PFSK-1 (cell line): ENCODE measurements at regions not wholly inside any gene's neighbourhood (a gene's known extent, or its start where the extent isn't known, plus 50 kb on each side); places are given as distances from the start of the nearest gene placed in this dataset.

ENCODE experiments used
- FOXP2 ChIP-seq: optimal IDR thresholded peaks from 2 replicates; pipeline ENCODE3; 2011; ENCODE audit warnings: borderline replicate concordance, control low read depth, inconsistent platforms; ENCODE audit not compliant: insufficient read depth; ENCODE audit errors: extremely low read length, extremely low read depth
- POLR2AphosphoS5 ChIP-seq: IDR thresholded peaks from 2 replicates; pipeline ENCODE4 v1.6.1; 2012; ENCODE audit warnings: low read depth, mild to moderate bottlenecking, control low read depth, low read length, moderate library complexity
- SIN3A ChIP-seq: IDR thresholded peaks from 2 replicates; pipeline ENCODE4 v1.6.1; 2012; ENCODE audit warnings: mild to moderate bottlenecking, low read length, moderate library complexity, borderline replicate concordance; ENCODE audit not compliant: insufficient read depth
- TAF1 ChIP-seq: IDR thresholded peaks from 2 replicates; pipeline ENCODE4 v1.6.1; 2012; ENCODE audit warnings: low read length, control low read depth, borderline replicate concordance; ENCODE audit not compliant: insufficient read depth
- TF ChIP-seq, protein P1 (sequence below), 2 experiments: IDR thresholded peaks; 2 replicates each; pipeline versions ENCODE4 v1.6.1 to v1.8.0; 2011 to 2012; ENCODE audit warnings: low read depth in 2 of 2, low read length in 2 of 2, control low read depth in 1 of 2, inconsistent platforms in 1 of 2, mild to moderate bottlenecking in 1 of 2, moderate library complexity in 1 of 2; ENCODE audit not compliant: insufficient read depth in 1 of 2

DNA sequence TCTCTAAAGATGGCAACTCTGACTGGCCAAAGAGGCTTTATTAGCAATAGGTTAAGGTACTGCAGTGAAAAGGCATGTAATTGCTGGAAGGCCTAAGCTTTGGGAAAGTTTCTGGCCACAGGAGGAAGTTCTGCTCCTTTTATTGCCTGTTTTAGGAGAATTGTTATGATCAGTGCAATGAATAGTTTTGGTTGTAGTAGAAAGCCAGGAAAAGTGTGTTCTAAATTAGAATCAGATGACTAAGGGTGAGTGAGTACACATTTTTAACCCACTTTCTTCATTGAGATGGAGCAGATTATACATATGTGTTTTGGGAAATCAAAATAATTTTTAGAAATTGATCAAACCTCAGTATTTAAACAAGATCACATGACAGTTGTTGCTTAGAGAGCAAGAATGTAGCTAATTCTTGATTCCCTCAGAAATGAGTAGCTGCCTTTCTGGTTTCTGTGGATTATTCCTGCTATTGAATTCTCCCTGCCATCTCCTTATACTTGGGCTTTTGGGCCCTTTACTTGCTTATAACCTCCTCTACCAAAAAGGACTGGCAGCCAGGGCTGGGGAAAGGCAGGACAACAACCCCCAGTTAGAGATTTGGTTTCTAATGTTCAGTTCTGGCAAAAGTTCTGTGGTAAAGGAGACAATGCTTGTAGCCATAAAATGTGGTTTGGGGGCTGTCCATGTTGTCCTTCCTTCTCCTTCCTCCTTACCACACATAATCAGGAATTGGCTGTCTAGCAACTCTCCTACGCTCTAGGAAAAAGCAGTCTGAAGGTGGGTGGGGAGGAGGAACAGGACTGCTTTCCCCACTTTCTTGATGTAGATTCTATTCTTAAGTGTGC is 217.1 kb downstream of the SLC38A4 start:
- no peak for TF ChIP-seq TAF1
- no peak for TF ChIP-seq SIN3A
- TF ChIP-seq, protein P1, sequence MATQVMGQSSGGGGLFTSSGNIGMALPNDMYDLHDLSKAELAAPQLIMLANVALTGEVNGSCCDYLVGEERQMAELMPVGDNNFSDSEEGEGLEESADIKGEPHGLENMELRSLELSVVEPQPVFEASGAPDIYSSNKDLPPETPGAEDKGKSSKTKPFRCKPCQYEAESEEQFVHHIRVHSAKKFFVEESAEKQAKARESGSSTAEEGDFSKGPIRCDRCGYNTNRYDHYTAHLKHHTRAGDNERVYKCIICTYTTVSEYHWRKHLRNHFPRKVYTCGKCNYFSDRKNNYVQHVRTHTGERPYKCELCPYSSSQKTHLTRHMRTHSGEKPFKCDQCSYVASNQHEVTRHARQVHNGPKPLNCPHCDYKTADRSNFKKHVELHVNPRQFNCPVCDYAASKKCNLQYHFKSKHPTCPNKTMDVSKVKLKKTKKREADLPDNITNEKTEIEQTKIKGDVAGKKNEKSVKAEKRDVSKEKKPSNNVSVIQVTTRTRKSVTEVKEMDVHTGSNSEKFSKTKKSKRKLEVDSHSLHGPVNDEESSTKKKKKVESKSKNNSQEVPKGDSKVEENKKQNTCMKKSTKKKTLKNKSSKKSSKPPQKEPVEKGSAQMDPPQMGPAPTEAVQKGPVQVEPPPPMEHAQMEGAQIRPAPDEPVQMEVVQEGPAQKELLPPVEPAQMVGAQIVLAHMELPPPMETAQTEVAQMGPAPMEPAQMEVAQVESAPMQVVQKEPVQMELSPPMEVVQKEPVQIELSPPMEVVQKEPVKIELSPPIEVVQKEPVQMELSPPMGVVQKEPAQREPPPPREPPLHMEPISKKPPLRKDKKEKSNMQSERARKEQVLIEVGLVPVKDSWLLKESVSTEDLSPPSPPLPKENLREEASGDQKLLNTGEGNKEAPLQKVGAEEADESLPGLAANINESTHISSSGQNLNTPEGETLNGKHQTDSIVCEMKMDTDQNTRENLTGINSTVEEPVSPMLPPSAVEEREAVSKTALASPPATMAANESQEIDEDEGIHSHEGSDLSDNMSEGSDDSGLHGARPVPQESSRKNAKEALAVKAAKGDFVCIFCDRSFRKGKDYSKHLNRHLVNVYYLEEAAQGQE (IDR thresholded peaks at IDR 0.05; ENCODE audit: insufficient read depth in 1 of 2, low read depth in 2 of 2, low read length in 2 of 2), result no peak
- TF ChIP-seq FOXP2, result no peak
- no peak for TF ChIP-seq POLR2AphosphoS5

DNA sequence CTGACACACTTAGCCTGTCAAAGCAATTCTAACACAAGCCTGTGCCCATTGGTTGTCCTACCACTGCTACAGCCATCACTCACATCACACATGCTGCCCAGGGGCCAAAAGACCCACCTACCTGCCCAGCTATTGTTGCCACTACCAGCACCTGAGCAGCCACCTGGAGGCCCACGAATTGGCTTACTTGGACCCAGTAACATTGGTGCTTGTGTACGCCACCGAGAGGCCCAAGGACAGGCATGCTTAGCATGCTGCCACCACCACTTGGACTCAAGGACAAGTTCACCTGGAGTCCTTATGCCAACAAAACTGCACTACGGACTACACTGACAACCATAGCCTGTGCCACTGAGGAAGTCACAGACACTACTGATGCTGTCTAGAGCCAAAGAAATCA is 221.1 kb downstream of the SLC38A4 start:
- TF ChIP-seq TAF1, result no peak
- TF ChIP-seq, protein P1 (IDR thresholded peaks at IDR 0.05; ENCODE audit: insufficient read depth in 1 of 2, low read depth in 2 of 2, low read length in 2 of 2), result no peak
- no peak for TF ChIP-seq POLR2AphosphoS5
- no peak for TF ChIP-seq SIN3A
- TF ChIP-seq FOXP2, result no peak

DNA sequence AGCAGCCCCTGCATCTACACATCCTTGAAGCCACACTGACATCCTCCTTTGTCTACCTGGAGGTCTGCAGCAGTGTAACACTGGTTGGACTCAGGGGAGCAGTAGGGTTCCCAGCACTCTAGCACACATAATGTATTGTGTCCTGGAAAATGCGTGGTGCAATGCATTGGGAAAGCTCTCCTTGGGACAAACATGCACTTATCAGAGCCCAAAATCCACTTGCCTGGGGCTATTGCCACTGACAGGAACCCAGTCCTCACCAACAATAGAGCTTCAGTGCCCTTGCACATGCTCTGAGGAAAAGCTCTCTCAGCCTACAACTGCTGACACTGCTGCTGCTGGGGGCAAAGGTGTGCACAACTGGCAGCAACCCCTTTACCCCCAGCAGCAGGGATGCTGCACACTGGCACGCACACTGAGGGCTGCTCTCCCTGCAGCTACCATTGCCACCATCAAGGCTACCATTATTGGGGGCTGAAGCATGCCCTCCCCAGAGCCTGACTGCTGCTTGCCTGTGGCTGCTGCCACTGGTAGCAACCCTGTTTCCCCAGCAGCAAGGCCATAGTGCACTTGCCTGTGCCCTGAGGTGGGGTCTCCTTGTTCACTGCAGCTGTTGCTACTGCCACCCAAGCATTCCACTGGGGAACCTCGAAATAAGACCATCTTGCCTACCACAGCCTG is 221.9 kb downstream of the SLC38A4 start:
- TF ChIP-seq TAF1, result no peak
- TF ChIP-seq, protein P1 (IDR thresholded peaks at IDR 0.05; ENCODE audit: insufficient read depth in 1 of 2, low read depth in 2 of 2, low read length in 2 of 2), result no peak
- no peak for TF ChIP-seq POLR2AphosphoS5
- no peak for TF ChIP-seq FOXP2

DNA sequence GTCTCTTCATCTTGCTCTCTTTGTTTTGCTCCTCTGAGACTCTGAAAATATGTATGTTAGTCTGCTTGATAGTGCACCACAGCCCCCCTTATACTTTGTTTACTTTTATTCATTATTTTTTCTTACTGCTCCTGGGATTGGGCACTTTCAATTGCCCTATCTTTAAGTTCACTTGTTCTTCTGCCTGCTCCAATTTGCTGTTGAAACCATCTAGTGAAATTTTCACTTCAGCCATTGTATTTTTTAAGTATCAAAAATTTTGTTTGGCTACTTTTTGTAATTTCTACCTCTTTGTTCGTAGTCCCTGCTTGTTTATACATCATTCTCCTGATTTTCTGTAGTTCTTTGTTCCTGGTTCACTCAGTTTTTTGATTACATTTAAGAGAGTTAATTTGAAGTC is 223.3 kb downstream of the SLC38A4 start:
- TF ChIP-seq, protein P1 (IDR thresholded peaks at IDR 0.05; ENCODE audit: insufficient read depth in 1 of 2, low read depth in 2 of 2, low read length in 2 of 2), result no peak
- TF ChIP-seq FOXP2 (no peak), POLR2AphosphoS5 (no peak), TAF1 (no peak), SIN3A (no peak)
